DMS153 (cell line): ENCODE measurements at regions not wholly inside any gene's neighbourhood (a gene's known extent, or its start where the extent isn't known, plus 50 kb on each side); places are given as distances from the start of the nearest gene placed in this dataset.

Experiments
- DNase-seq: peaks from one replicate; lab custom pipeline; 2025; lab: John Stamatoyannopoulos, UW

DNA sequence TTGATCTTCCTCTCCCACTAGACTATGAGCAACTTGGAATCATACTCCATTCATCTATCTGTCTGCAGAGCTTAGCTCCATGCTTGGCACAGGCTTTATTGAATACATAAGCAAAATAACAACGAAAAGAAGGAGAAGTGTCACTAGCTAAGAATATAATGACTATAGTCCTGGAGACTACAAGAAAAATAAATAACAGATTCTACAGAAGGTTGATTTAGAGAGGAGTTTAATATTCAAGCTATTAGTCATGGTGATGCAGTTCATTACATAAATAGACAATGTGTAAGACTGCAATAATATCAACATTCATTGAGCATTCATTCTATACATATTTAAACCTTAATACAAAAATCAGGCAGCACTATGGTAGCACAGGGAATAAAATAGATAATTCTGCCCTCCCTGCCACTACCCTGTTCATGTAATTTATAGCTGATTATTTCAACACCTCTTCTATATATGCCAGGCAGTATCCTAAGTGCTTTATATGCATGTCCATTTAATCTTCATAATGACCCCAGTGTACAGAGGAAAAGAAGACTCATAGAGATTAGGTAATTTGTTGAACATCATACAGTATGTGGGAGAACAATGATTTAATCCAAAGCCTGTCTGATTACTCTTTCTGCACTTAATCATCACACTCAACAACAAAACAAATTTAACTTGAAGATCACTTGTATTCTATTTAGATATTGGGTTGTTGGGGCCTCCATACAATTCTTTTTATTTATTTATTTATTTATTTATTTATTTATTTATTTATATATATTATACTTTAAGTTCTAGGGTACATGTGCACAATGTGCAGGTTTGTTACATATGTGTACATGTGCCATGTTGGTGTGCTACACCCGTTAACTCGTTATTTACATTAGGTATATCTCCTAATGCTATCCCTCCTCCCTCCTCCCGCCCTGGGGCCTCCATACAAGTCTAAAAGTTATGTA, 165.3 kb downstream of the RNF152 start:
- no peak for DNase-seq

DNA sequence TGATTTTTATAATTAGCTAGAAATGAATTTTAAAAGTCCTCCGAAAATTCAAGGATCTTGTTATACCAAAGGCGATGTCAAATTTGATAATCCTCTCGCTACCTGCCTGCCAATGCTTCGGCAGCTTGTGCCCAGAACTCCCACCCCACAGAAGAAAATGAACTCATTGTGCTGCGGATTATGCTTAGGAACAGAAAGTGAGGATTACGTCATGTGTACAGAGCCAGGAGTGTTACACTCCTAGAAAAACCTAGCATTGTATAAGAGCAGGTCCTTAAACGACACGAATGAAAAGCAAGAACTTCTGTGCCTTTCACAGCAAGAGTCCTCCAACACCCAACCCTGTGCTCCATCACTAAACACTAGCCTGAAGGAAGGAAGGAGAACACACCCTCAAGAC, 168.3 kb downstream of the RNF152 start:
- DNase-seq = no peak

- no peak for DNase-seq
Observed at GRCh38 chr18:61722247-61722646, 170.6 kb downstream of the RNF152 start.

DNA sequence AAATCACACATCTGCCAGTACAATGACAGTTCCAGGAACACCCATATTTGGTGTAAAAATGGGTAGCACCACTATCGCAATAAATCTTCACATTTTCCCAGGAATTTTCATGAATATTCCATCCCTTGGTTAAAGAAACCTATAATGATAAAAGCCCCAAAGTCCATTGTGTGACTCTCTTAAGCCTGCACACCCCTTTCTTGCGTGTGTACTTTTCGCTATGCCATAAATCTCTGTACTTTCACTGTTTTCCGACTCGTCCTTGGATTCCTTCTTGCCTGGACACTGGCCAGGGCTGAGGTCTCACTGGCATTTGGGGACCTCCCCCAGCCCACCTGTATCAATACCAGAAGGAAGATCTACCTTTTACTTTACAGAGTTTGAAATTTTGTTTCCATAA, 172.3 kb downstream of the RNF152 start:
- DNase-seq = no peak

DNA sequence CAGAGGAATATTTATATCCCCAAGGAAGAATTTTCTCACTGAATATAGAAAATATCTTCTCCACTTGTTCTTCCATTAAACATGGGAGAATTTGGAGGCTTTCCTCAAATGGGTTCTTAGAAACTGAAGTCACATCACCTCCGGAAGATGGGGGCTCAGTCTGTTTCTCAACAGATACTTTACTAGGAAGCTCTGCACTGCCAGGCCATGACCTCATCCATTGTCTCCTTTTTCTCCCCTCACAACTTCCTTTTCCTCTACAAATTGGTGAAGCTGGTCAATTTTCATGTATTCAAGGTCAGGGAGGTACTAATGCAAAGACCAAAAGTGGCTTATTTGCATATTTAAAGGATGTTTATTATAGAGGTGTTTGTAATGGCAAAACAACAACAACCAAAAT, 173.1 kb downstream of the RNF152 start:
- no peak for DNase-seq

GRCh38 chr18:61718944-61719343, 173.9 kb downstream of the RNF152 start:
- no peak for DNase-seq

DNA sequence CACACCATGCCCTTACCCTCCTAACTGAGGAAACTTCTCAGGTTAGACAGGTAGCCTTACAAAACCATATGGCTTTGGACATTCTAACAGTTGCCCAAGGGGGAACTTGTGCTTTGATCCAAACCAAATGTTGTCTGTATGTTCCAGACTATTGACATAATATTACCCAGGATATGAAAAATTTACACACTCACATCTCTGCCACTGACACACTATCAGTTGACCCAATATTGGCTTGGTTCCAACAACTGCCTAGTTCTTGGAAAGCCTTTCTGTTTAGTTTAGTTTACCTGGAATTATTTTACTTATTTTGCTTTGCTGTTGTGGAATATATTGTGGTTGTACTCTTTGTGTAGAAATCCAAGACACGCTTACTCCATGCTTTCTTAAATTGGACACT, 178.4 kb downstream of the RNF152 start:
- DNase-seq = no peak

- DNase-seq = no peak
Observed at GRCh38 chr18:61713502-61713901, 179.3 kb downstream of the RNF152 start.

- no peak for DNase-seq
Observed at GRCh38 chr18:61710082-61710620, 182.7 kb downstream of the RNF152 start.

GRCh38 chr18:61706276-61706915, 186.4 kb downstream of the RNF152 start:
- DNase-seq = no peak

DNA sequence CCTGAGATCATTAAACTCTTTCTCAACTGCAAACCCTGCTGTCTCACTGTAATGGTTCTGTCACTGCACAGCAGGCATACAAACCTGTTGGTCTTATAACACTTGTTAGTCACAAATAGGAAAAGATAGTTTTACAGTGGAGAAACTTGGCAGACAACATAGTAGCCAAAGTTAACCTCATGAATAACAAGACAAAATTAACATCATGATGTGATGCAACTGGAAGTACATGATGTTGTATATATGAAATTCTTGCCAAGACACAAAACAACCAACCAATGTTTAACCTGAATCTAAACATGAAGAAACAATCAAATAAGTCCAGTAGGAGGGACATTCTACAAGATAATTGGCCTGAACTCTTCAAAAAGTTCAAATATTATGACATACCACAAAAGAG, 189.3 kb downstream of the RNF152 start:
- DNase-seq = no peak

GRCh38 chr18:61702007-61702406, 190.8 kb downstream of the RNF152 start:
- no peak for DNase-seq

DNA sequence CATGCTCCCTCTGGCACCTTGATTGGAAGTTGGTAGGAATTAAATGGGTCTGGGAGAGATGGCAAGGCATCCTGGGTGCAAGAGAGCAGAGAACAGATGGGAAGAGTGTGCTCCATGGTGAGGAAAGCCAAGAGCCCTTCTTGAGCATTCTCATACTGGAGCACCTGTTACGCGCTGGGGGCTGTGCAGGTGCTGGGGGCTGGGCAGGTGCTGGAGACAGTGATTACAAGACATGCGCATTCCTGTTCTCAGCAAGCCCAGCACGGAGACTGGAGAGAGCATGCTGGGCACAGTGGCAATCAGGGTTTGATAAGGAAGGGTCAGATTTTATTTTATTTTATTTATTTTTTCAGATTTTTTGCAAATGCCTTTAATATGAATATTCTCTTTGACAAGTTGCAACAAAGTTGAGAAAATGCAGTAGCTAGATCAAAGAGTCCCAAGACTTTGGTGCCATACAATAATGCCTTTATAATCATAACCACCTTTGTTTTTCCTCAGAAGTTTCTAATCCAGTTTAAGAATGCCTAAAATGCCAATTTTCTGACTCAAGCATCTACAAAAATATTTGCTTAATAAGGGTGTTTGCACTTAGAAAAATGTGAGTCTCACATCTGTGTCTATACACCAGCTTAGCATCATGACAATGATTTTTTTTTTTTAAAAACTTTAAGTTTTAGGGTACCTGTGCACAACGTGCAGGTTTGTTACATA, 193.3 kb downstream of the RNF152 start:
- DNase-seq = no peak

GRCh38 chr18:61697306-61697909, 195.4 kb downstream of the RNF152 start:
- no peak for DNase-seq

GRCh38 chr18:61694236-61694635, 198.6 kb downstream of the RNF152 start:
- no peak for DNase-seq

DNA sequence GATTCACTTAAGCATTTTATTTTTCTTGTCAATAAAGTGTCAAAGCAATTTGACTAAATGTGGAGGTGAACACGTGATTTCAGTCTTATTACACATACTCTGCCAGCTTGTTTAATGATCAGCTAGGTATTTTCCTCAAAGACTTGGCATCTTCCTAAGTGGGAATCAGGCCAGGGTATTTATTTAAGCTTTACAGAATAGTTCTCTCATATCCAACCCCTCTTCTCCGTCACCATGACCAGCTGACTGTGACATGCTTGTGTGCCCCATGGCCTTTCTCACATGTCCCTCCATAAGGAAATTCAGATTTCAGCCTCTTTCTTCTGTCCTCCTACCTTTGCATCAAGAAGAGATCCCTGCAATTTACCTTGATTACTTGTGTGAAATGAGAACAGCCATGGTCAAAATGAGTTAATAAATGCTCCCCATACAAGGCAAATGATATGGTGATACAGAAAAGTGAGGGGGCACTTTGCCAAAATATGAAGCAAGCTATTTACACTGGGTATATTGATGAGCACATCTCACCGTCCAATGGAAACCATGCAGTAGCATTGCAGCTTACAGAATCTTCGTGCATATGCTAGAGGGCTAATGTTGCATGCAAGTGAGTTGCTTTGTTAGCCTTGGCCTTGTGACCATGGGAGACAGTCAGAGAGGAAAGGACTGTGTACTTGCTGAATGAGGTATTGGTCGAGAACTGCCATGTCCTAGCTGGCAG, 202.2 kb downstream of the RNF152 start:
- no peak for DNase-seq

DNA sequence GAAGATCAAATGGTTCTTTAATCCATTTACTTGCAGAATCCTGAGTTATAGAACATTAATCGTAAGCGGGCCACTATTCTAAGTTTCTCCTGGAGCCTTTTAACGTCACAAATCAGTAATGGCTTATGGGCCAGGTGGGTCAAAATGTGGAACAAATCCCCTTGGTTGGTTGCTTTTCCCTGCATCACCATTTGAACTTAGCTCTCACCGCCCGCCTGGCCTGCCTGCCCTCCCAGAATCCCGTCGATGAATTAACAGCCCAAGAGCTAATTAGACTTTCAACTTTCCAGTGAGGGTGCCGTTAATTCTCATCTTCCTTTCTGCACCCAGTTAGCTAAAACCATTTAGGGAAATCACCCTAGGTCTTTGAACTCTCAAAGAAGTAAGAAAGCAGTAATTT, 205.5 kb downstream of the RNF152 start:
- DNase-seq = no peak

DNA sequence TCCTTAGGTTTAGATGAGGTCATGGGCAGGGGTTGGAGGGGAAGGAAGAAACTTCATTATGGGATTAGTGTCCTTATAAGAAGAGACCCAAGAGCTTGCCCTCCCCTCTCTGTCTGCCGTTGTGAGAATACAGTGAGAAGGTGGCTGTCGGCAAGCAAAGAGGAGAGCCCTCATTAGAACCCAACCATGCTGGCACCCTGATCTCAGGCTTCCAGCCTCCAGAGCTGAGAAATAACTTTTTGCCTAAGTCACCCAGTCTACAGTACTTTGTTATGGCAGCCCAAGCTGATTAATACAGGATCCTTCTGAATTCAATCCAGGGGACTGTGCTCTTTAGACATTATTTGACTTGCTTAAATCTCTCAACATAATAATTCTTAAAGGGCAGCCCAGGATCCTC, 209.0 kb downstream of the RNF152 start:
- no peak for DNase-seq

DNA sequence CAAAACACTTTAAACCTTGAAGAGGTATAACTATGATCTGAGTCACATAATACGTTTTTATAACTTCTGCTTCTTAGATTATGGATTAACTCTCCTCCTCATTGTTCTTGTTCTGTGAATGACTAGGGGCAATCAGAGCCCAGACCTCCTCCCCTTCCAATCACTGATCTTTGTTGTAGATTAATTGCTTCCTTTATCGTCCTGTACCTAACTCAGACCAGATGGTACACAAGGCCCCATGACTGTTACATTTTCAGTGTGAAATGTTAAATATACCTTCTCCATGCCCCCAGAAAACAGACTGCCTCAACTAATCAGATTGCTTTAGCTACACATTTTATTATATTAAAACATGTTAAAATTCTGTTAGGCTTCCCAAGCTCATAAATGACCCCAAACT, 211.7 kb downstream of the RNF152 start:
- DNase-seq = no peak

- DNase-seq = no peak
Observed at GRCh38 chr18:61679836-61680235, 213.0 kb downstream of the RNF152 start.

DNA sequence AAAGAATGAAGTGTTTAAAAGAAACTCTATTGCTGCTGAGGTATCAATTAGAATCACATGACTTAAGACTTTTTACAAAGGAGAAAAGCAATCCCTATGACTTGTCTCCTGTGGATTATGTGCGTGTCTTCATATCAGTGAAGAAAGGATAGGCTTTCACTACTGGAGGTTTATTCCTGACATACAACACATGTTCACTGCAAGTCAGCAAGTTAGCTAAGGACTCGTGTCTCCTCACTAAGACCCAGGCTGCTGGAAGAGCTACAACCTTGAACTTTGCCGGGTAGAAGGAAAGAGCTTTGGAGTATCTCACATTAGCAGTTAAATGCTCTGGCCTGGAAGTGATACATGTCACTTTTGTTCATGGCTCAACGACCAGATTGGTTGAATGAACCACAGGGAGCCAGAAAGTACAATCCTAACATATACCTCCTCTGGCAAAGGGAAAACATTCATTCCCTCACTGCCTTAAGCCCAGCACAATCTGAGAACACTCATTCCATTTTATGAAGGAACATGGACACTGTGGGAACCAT, 215.3 kb downstream of the RNF152 start:
- no peak for DNase-seq
